ENCODE measurements at regions not wholly inside any gene's neighbourhood (a gene's known extent, or its start where the extent isn't known, plus 50 kb on each side); places are given as distances from the start of the nearest gene placed in this dataset.

GRCh38 chr6:119562168-119562567 is 212.6 kb upstream of the MAN1A1 start:
- TF ChIP-seq REST (IDR thresholded peaks at IDR 0.05; ENCODE audit: insufficient read depth in 1 of 2, low read depth in 2 of 2, low read length in 2 of 2) (no peak), SIN3A (IDR thresholded peaks at IDR 0.05; ENCODE audit: borderline replicate concordance, insufficient read depth, low read length) (no peak), POLR2AphosphoS5 (IDR thresholded peaks at IDR 0.05; ENCODE audit: low read depth, low read length) (no peak), TAF1 (IDR thresholded peaks at IDR 0.05; ENCODE audit: borderline replicate concordance, insufficient read depth, low read length) (no peak), FOXP2 (optimal IDR thresholded peaks at IDR 0.05; ENCODE audit: borderline replicate concordance, extremely low read depth, extremely low read length, insufficient read depth) (no peak)

All from PFSK-1 (cell line).